ENCODE measurements at regions not wholly inside any gene's neighbourhood (a gene's known extent, or its start where the extent isn't known, plus 50 kb on each side); places are given as distances from the start of the nearest gene placed in this dataset.

DNA sequence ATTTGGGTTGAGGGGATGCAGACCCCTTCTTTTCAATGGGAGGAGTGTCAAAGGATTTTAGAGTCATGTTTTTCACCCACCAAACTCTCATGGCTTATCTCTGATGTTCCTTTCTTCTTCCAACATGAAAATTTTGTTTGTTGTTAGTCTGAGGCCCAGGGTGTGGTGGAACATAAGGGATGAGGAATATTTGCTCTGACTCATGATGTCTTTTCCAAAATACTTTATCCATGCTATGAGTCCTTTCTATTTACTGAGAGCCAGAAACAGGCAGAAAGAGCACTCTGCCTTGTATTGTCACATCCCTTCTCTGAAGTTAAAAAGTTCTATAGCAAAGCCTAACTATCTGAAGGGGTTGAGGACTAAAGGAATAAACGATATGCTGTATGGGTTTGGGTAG is 61.6 kb upstream of the GYPA start:
- H3K4me1 ChIP-seq (ENCODE audit: control insufficient read depth, insufficient read depth, low read length), result no peaks in the 10 kb centered on the region
- WGBS, 2 experiments, result no CpG with 5 or more reads among the region's 1 CpG

DNA sequence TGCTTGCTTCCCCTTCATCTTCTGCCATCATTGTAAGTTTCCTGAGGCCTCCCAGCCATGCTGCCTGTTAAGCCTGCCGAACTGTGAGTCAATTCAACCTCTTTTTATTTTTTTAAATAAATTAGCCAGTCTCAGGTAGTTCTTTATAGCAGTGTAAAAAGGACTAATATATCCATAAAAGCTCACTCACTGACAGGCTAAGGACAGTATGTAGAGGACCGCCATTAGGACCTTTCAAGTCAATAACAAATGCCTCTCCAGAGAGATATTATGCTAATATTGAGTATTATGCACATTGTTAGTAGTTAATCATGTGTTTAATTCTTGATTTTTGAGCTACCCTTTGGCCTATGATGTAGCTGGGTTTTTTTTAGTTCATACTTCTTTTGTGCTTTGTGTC is 62.6 kb upstream of the GYPA start:
- Histone ChIP-seq H3K4me3 (ENCODE audit: insufficient read depth, low read depth, low read length) (no peak overlapping the region), H3K9me3 (ENCODE audit: control insufficient read depth, low read length) (no peaks in the 10 kb centered on the region), H3K4me1 (ENCODE audit: control insufficient read depth, insufficient read depth, low read length) (no peaks in the 10 kb centered on the region), H3K27ac (ENCODE audit: insufficient read depth, low read depth, low read length, poor library complexity, severe bottlenecking) (no peak overlapping the region), H3K27me3 (ENCODE audit: control insufficient read depth, insufficient read depth, low read length, poor library complexity, severe bottlenecking) (no peaks in the 10 kb centered on the region), H3K36me3 (ENCODE audit: control insufficient read depth, insufficient read depth, low read length) (no peaks in the 10 kb centered on the region)
- WGBS, 2 experiments, result 90% methylated on average over 2 of the region's 2 CpGs; no CpG with 5 or more reads in 1 of the 2 experiments

More for the DNA sequence above, 61.6 kb upstream of the GYPA start:
- no peaks in the 10 kb centered on the region for H3K9me3 ChIP-seq (ENCODE audit: control insufficient read depth, low read length)
- H3K27ac ChIP-seq (ENCODE audit: insufficient read depth, low read depth, low read length, poor library complexity, severe bottlenecking), result no peak overlapping the region
- H3K36me3 ChIP-seq (ENCODE audit: control insufficient read depth, insufficient read depth, low read length), result no peaks in the 10 kb centered on the region
- H3K4me3 ChIP-seq (ENCODE audit: insufficient read depth, low read depth, low read length), result no peak overlapping the region
- H3K27me3 ChIP-seq (ENCODE audit: control insufficient read depth, insufficient read depth, low read length, poor library complexity, severe bottlenecking), result no peaks in the 10 kb centered on the region

DNA sequence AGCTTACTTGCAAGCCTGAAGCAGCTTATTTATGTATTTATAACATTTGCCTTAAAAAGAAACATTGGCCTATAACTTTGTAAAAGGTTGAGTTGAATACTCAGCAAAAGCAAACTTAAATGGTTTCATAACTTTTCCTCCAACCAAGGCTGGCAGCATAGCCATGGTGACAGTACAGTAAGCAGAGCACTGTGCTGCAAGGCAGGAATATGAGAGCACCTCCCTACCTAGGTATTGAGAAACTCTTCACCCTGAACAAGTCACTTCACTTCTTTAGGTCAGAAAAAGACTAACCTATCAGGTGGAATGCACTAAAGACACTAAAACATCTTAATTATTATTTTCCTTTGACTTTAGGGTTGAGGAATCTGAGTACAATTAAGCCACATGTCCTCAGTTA is 63.9 kb upstream of the GYPA start:
- no peak overlapping the region for H3K4me3 ChIP-seq (ENCODE audit: insufficient read depth, low read depth, low read length)
- H3K27me3 ChIP-seq (ENCODE audit: control insufficient read depth, insufficient read depth, low read length, poor library complexity, severe bottlenecking), result no peaks in the 10 kb centered on the region
- no peaks in the 10 kb centered on the region for H3K36me3 ChIP-seq (ENCODE audit: control insufficient read depth, insufficient read depth, low read length)
- no peaks in the 10 kb centered on the region for H3K4me1 ChIP-seq (ENCODE audit: control insufficient read depth, insufficient read depth, low read length)
- no peaks in the 10 kb centered on the region for H3K9me3 ChIP-seq (ENCODE audit: control insufficient read depth, low read length)
- H3K27ac ChIP-seq (ENCODE audit: insufficient read depth, low read depth, low read length, poor library complexity, severe bottlenecking), result no peak overlapping the region

DNA sequence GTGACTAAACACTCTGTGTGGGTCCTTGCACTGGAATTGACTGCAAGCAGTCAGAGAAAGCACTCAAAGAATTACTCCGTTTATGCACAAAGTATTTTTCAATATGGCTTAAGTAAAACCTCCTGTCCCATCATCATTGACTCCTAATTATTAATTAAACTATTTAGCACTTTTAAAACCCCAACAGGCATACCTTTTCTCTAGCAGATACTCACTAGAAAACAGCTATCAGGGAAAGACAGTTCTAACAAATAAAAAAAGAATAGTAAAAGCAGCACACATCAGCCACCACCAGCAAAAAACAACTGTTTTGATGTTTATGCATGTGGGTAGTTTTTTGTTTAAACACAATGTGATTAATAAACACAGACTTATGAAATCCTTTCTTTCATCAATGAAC is 66.2 kb upstream of the GYPA start:
- no peaks in the 10 kb centered on the region for H3K4me1 ChIP-seq (ENCODE audit: control insufficient read depth, insufficient read depth, low read length)
- H3K4me3 ChIP-seq (ENCODE audit: insufficient read depth, low read depth, low read length), result no peak overlapping the region
- no peaks in the 10 kb centered on the region for H3K9me3 ChIP-seq (ENCODE audit: control insufficient read depth, low read length)
- H3K27me3 ChIP-seq (ENCODE audit: control insufficient read depth, insufficient read depth, low read length, poor library complexity, severe bottlenecking), result no peaks in the 10 kb centered on the region
- H3K27ac ChIP-seq (ENCODE audit: insufficient read depth, low read depth, low read length, poor library complexity, severe bottlenecking), result no peak overlapping the region
- no peaks in the 10 kb centered on the region for H3K36me3 ChIP-seq (ENCODE audit: control insufficient read depth, insufficient read depth, low read length)
- WGBS, 2 experiments, result 86 to 93% methylated on average over 1 of the region's 1 CpG

DNA sequence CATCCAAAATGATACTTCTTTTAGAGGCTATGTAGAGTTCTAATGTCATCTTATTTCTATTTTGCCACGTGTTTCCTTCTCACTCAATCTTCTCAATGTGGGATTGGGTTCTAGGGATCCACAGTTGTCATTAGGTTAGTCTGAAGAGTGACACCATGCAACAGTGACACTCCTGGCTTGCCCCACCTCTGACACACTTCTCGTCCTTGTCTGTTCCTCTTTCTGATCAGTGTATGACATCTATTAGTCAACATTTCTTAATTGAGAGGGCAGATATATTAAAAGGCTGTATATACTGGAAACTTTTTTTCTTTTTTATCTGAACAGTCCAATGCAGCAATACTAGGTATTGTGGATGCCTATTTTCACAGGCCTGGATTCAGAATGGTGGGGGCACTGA is 67.6 kb upstream of the GYPA start:
- H3K9me3 ChIP-seq (ENCODE audit: control insufficient read depth, low read length), result no peaks in the 10 kb centered on the region
- H3K4me3 ChIP-seq (ENCODE audit: insufficient read depth, low read depth, low read length), result no peak overlapping the region
- WGBS, 2 experiments, result 91 to 95% methylated on average over 2 of the region's 2 CpGs
- H3K27me3 ChIP-seq (ENCODE audit: control insufficient read depth, insufficient read depth, low read length, poor library complexity, severe bottlenecking), result no peaks in the 10 kb centered on the region
- H3K36me3 ChIP-seq (ENCODE audit: control insufficient read depth, insufficient read depth, low read length), result no peaks in the 10 kb centered on the region
- no peaks in the 10 kb centered on the region for H3K4me1 ChIP-seq (ENCODE audit: control insufficient read depth, insufficient read depth, low read length)
- H3K27ac ChIP-seq (ENCODE audit: insufficient read depth, low read depth, low read length, poor library complexity, severe bottlenecking), result no peak overlapping the region

DNA sequence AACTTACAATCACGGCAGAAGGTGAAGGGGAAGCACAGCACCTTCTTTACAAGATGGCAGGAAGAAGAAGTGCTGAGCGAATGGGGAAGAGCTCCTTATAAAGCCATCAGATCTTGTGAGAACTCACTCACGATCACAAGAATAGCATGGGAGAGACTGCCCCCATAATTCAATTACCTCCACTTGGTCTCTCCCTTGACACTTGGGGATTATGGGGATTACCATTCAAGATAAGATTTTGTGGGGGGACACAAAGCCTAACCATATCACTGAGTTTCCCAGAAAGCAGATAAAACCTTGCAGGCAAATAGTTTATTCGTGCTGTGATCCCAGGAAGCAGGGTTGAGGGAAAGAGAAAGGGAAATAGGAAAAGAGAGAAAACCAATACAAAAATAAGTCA is 69.0 kb upstream of the GYPA start:
- H3K4me1 ChIP-seq (ENCODE audit: control insufficient read depth, insufficient read depth, low read length), result no peaks in the 10 kb centered on the region
- 85 to 96% methylated on average over 4 of the region's 4 CpGs for WGBS, 2 experiments
- no peak overlapping the region for H3K27ac ChIP-seq (ENCODE audit: insufficient read depth, low read depth, low read length, poor library complexity, severe bottlenecking)
- no peaks in the 10 kb centered on the region for H3K9me3 ChIP-seq (ENCODE audit: control insufficient read depth, low read length)
- H3K27me3 ChIP-seq (ENCODE audit: control insufficient read depth, insufficient read depth, low read length, poor library complexity, severe bottlenecking), result no peaks in the 10 kb centered on the region
- H3K36me3 ChIP-seq (ENCODE audit: control insufficient read depth, insufficient read depth, low read length), result no peaks in the 10 kb centered on the region
- H3K4me3 ChIP-seq (ENCODE audit: insufficient read depth, low read depth, low read length), result no peak overlapping the region

DNA sequence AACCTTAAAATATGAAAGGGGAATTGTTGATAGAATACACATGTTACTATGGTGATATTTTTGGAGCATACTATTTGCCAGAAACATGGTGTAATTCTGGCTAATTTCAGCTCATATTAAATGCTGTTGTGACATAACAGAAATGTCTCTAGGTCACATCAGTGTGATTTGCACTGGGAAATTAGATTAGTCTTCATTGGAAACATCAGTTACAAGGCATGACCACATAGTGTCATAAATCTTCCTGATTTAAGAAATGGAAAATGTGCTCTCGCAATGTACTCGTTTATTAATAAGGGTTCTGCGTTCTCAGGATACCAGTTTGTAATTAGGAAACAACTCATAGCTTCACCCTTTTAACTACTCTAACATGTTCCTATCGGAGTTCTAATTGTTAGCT is 72.9 kb upstream of the GYPA start:
- no peaks in the 10 kb centered on the region for H3K4me1 ChIP-seq (ENCODE audit: control insufficient read depth, insufficient read depth, low read length)
- WGBS, 2 experiments, result 96 to 100% methylated on average over 4 of the region's 4 CpGs
- no peak overlapping the region for H3K4me3 ChIP-seq (ENCODE audit: insufficient read depth, low read depth, low read length)
- H3K27ac ChIP-seq (ENCODE audit: insufficient read depth, low read depth, low read length, poor library complexity, severe bottlenecking), result no peak overlapping the region
- H3K27me3 ChIP-seq (ENCODE audit: control insufficient read depth, insufficient read depth, low read length, poor library complexity, severe bottlenecking), result no peaks in the 10 kb centered on the region
- H3K9me3 ChIP-seq (ENCODE audit: control insufficient read depth, low read length), result no peaks in the 10 kb centered on the region
- H3K36me3 ChIP-seq (ENCODE audit: control insufficient read depth, insufficient read depth, low read length), result no peaks in the 10 kb centered on the region

DNA sequence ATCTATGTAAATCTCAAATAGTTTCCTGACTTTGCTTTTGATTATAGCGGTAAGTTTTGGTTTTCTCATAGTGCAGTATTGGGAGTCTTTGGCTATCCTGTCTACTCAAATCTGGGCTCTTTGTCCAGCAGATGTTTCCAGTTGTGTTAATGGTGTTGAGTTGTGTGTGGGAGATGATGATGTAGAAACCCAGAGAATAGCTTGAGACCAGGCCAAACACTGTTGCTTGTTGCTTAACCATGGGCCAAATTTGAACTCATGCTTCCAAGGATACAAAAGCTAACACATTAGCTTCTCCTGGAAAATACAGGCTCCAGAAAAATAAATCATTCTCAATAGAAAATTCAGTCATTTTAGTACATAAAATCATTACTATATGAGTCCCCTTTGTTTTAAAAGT is 82.6 kb upstream of the GYPA start:
- Histone ChIP-seq H3K9me3 (ENCODE audit: control insufficient read depth, low read length) (no peaks in the 10 kb centered on the region), H3K36me3 (ENCODE audit: control insufficient read depth, insufficient read depth, low read length) (no peaks in the 10 kb centered on the region), H3K27ac (ENCODE audit: insufficient read depth, low read depth, low read length, poor library complexity, severe bottlenecking) (no peak overlapping the region), H3K4me3 (ENCODE audit: insufficient read depth, low read depth, low read length) (no peak overlapping the region), H3K27me3 (ENCODE audit: control insufficient read depth, insufficient read depth, low read length, poor library complexity, severe bottlenecking) (no peaks in the 10 kb centered on the region), H3K4me1 (ENCODE audit: control insufficient read depth, insufficient read depth, low read length) (no peaks in the 10 kb centered on the region)
- WGBS, 2 experiments, result 100% methylated on average over 1 of the region's 1 CpG

DNA sequence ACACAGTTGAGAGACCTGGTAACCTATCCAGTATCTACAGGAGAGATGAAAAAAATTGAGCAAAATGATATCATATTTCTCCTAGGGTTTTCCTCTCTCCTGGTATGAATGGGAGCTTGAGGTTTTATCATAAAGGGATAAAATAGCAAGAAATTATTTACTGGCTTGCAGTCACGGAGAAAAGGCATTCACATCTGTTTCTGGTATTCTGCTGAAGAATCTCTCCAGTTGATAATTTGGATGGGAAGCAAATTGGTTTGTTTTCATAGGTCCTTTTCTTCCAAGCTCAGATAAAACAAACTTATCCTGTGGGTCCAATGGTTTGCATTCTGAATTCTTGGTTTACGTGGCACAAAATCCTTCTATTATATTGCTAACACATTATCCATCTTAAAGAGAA is 83.1 kb upstream of the GYPA start:
- no peaks in the 10 kb centered on the region for H3K9me3 ChIP-seq (ENCODE audit: control insufficient read depth, low read length)
- no peaks in the 10 kb centered on the region for H3K36me3 ChIP-seq (ENCODE audit: control insufficient read depth, insufficient read depth, low read length)
- no peaks in the 10 kb centered on the region for H3K27me3 ChIP-seq (ENCODE audit: control insufficient read depth, insufficient read depth, low read length, poor library complexity, severe bottlenecking)
- no peak overlapping the region for H3K27ac ChIP-seq (ENCODE audit: insufficient read depth, low read depth, low read length, poor library complexity, severe bottlenecking)
- no peak overlapping the region for H3K4me3 ChIP-seq (ENCODE audit: insufficient read depth, low read depth, low read length)
- WGBS, 2 experiments, result 91 to 100% methylated on average over 1 to 2 of the region's 2 CpGs
- H3K4me1 ChIP-seq (ENCODE audit: control insufficient read depth, insufficient read depth, low read length), result no peaks in the 10 kb centered on the region

DNA sequence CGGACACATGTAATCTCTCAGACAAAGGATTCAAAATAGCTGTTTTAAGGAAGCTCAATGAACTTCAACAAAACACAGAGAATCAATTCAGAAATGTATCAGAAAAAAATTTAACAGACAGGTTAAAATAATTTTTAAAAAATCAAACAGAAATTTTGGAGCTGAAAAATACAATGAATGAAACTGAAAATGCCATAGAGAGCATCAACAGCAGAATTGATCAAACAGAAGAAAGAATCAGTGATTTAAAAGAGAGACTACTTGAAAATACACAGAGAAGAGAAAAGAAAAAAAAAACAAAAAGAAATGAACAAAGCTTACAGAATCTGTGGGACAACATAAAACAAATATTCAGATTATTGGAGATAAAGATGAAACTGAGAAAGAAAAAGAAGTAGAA is 118.8 kb upstream of the GYPA start:
- H3K27me3 ChIP-seq (ENCODE audit: control insufficient read depth, insufficient read depth, low read length, poor library complexity, severe bottlenecking), result no peaks in the 10 kb centered on the region
- H3K36me3 ChIP-seq (ENCODE audit: control insufficient read depth, insufficient read depth, low read length), result no peaks in the 10 kb centered on the region
- H3K4me1 ChIP-seq (ENCODE audit: control insufficient read depth, insufficient read depth, low read length), result no peaks in the 10 kb centered on the region
- no peak overlapping the region for H3K4me3 ChIP-seq (ENCODE audit: insufficient read depth, low read depth, low read length)
- WGBS, 2 experiments, result 77 to 94% methylated on average over 1 of the region's 1 CpG
- H3K27ac ChIP-seq (ENCODE audit: insufficient read depth, low read depth, low read length, poor library complexity, severe bottlenecking), result no peak overlapping the region
- H3K9me3 ChIP-seq (ENCODE audit: control insufficient read depth, low read length), result no peaks in the 10 kb centered on the region

DNA sequence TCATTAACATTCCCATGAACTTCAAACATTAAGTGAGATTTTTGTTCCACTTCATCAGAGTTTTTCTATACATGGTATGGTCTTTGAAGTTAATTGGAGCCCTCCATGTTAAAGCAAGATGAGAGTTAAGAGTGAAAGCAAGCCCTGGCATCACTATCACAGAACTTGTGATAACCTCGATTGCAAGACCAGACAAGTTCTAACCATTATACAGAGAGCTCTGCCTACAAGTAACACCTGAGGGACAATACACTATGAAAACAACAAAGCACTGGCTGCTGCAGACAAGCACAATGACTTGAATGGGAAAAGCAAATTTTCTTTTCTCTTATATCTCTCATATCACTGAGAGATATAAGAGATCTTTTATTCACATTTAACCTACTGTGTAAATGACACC is 126.6 kb upstream of the GYPA start:
- no peak overlapping the region for H3K27ac ChIP-seq (ENCODE audit: insufficient read depth, low read depth, low read length, poor library complexity, severe bottlenecking)
- no peaks in the 10 kb centered on the region for H3K4me1 ChIP-seq (ENCODE audit: control insufficient read depth, insufficient read depth, low read length)
- no peak overlapping the region for H3K4me3 ChIP-seq (ENCODE audit: insufficient read depth, low read depth, low read length)
- 92 to 93% methylated on average over 1 of the region's 1 CpG for WGBS, 2 experiments
- H3K9me3 ChIP-seq (ENCODE audit: control insufficient read depth, low read length), result no peaks in the 10 kb centered on the region
- H3K27me3 ChIP-seq (ENCODE audit: control insufficient read depth, insufficient read depth, low read length, poor library complexity, severe bottlenecking), result no peaks in the 10 kb centered on the region
- H3K36me3 ChIP-seq (ENCODE audit: control insufficient read depth, insufficient read depth, low read length), result no peaks in the 10 kb centered on the region

All from ectodermal cell (in vitro differentiated cells).